GM12878 (cell line): ENCODE measurements at regions not wholly inside any gene's neighbourhood (a gene's known extent, or its start where the extent isn't known, plus 50 kb on each side); places are given as distances from the start of the nearest gene placed in this dataset.

Source experiments
- ATAC-seq: fragments of 200-7000 bp; cut with Tn5 transposase; 3 replicates; pipeline ENCODE4 v1.9.1; 2020; ENCODE audit warnings: mild to moderate bottlenecking, moderate library complexity
- BruUV-seq: library from RNA; stranded (reverse); fragments of 400-500 nt; replicated peaks from 2 replicates; lab custom pipeline; 2021; lab: Mats Ljungman, UMichigan
- CTCF ChIA-PET: fragments of 300-600 bp; sonication (Branson Sonifier 250); formaldehyde crosslinking; extraction: SDS; loops from one replicate; lab custom pipeline; 2021; ENCODE audit warnings: inconsistent platforms; lab: Yijun Ruan, JAX
- POLR2A ChIA-PET: fragments of 350-600 bp; formaldehyde crosslinking; extraction: SDS; loops from one replicate; lab custom pipeline; 2021; ENCODE audit warnings: inconsistent platforms; lab: Charles Lee
- RAD21 ChIA-PET: fragments of 300-600 bp; sonication (Branson Sonifier 250); formaldehyde crosslinking; loops from one replicate; lab custom pipeline; 2023; ENCODE audit warnings: antibody characterized with exemption; ENCODE audit not compliant: unreplicated experiment; lab: Charles Lee
- SMC1A ChIA-PET: fragments of 300-600 bp; sonication (Branson Sonifier 250); formaldehyde crosslinking; loops from one replicate; lab custom pipeline; 2023; ENCODE audit not compliant: unreplicated experiment, uncharacterized antibody; lab: Charles Lee
- DNase-seq: peaks from one replicate; pipeline ENCODE4 v3.0.0-alpha.2; 2011; ENCODE audit warnings: low read depth, low spot score
- FAIRE-seq: peaks from 3 replicates; lab custom pipeline; 2011; peaks lifted over from hg19 to GRCh38; lab: Jason Lieb, UNC
- H2AFZ ChIP-seq: 2 replicates; pipeline ENCODE4 v1.6.0; 2011; ENCODE audit warnings: low read depth, low read length, control low read depth; ENCODE audit not compliant: control insufficient read depth
- H3K27ac ChIP-seq: 2 replicates; pipeline ENCODE4 v1.5.1; 2011; ENCODE audit warnings: control low read depth; ENCODE audit not compliant: control insufficient read depth, insufficient read depth
- H3K27me3 ChIP-seq, 2 experiments: replicated peaks in 1 of 2; 2 replicates each; pipeline versions ENCODE4 v1.6.0 to v1.6.1; 2011; ENCODE audit warnings: low read length in 1 of 2; ENCODE audit not compliant: control insufficient read depth in 2 of 2, insufficient read depth in 2 of 2
- H3K36me3 ChIP-seq, 2 experiments: 2 replicates each; pipeline ENCODE4 v1.5.1; 2011; ENCODE audit warnings: low read length in 1 of 2; ENCODE audit not compliant: control insufficient read depth in 2 of 2, insufficient read depth in 2 of 2
- H3K4me1 ChIP-seq: 2 replicates; pipeline ENCODE4 v1.6.1; 2011; ENCODE audit warnings: mild to moderate bottlenecking, low read length, moderate library complexity, mixed read lengths; ENCODE audit not compliant: control insufficient read depth, insufficient read depth
- H3K4me2 ChIP-seq: 2 replicates; pipeline ENCODE4 v1.6.0; 2011; ENCODE audit warnings: control low read depth; ENCODE audit not compliant: control insufficient read depth, insufficient read depth
- H3K4me3 ChIP-seq: fragments of 200-600 bp; sonication (generic); 2 replicates; pipeline ENCODE4 v1.5.1; 2016
- H3K79me2 ChIP-seq: 2 replicates; pipeline ENCODE4 v1.6.0; 2011; ENCODE audit warnings: low read length; ENCODE audit not compliant: control insufficient read depth, insufficient read depth
- H3K9ac ChIP-seq: 2 replicates; pipeline ENCODE4 v1.8.0; 2011; ENCODE audit warnings: low read length, control low read depth, mixed read lengths; ENCODE audit not compliant: control insufficient read depth, insufficient read depth
- H3K9me3 ChIP-seq: replicated peaks from 3 replicates; pipeline ENCODE4 v1.5.1; 2011; ENCODE audit warnings: mild to moderate bottlenecking, low read length; ENCODE audit not compliant: control insufficient read depth, insufficient read depth
- H4K20me1 ChIP-seq: 2 replicates; pipeline ENCODE4 v1.6.0; 2011; ENCODE audit not compliant: control insufficient read depth, insufficient read depth
- CHD4 ChIP-seq: fragments of 200-600 bp; sonication (generic); IDR thresholded peaks from 2 replicates; pipeline ENCODE4 v1.6.1; 2016; ENCODE audit warnings: mild to moderate bottlenecking
- CTCF ChIP-seq, 3 experiments: IDR thresholded peaks in 2 of 3; conservative IDR thresholded peaks in 1 of 3; 2 replicates each; pipeline ENCODE4 v1.5.1; 2011; ENCODE audit warnings: low read depth in 3 of 3, low read length in 3 of 3, mild to moderate bottlenecking in 3 of 3, control low read depth in 2 of 3, moderate library complexity in 2 of 3, inconsistent platforms in 1 of 3, mixed read lengths in 1 of 3; ENCODE audit not compliant: control insufficient read depth in 2 of 3, insufficient read depth in 1 of 3; ENCODE audit errors: extremely low read depth in 1 of 3
- HDAC6 ChIP-seq: fragments of 200-600 bp; sonication (generic); IDR thresholded peaks from one replicate; pipeline ENCODE4 v1.8.0; 2017; ENCODE audit warnings: antibody characterized with exemption; ENCODE audit not compliant: unreplicated experiment
- JUNB ChIP-seq: IDR thresholded peaks from 2 replicates; pipeline ENCODE4 v1.6.1; 2016; ENCODE audit warnings: antibody characterized with exemption, mild to moderate bottlenecking
- MYB ChIP-seq: fragments of 150-350 bp; IDR thresholded peaks from 2 replicates; pipeline ENCODE4 v1.6.1; 2014; ENCODE audit warnings: mild to moderate bottlenecking, low read depth, low read length, borderline replicate concordance
- MYC ChIP-seq: IDR thresholded peaks from 2 replicates; pipeline ENCODE4 v1.6.1; 2011; ENCODE audit warnings: mild to moderate bottlenecking, low read length, moderate library complexity, inconsistent platforms; ENCODE audit not compliant: insufficient read depth, insufficient replicate concordance, insufficient read length, severe bottlenecking
- POLR2A ChIP-seq: IDR thresholded peaks from 2 replicates; pipeline ENCODE4 v1.6.1; 2011; ENCODE audit warnings: low read depth, mild to moderate bottlenecking, low read length
- POLR2AphosphoS2 ChIP-seq: IDR thresholded peaks from 2 replicates; pipeline ENCODE4 v1.6.1; 2011; ENCODE audit warnings: low read depth, mild to moderate bottlenecking, low read length, improper control_type of control experiment, moderate library complexity
- SPI1 ChIP-seq: IDR thresholded peaks from 2 replicates; pipeline ENCODE4 v1.6.1; 2011; ENCODE audit warnings: low read depth, mild to moderate bottlenecking, low read length, moderate library complexity, borderline replicate concordance; ENCODE audit not compliant: insufficient read depth
- SREBF2 ChIP-seq: IDR thresholded peaks from 2 replicates; pipeline ENCODE4 v1.6.1; 2012; ENCODE audit warnings: mild to moderate bottlenecking, low read length
- STAT1 ChIP-seq: fragments of 450-650 bp; conservative IDR thresholded peaks from 2 replicates; pipeline ENCODE4 v1.6.1; 2014; ENCODE audit warnings: antibody characterized with exemption, mild to moderate bottlenecking
- WGBS: methylation state at CpG from one replicate; pipeline ENCODE4 v1.1.6; 2016; ENCODE audit warnings: low lambda C conversion rate; ENCODE audit not compliant: insufficient replicate concordance, insufficient coverage; ENCODE audit errors: missing lambda C conversion rate; 5-methylcytosine and 5-hydroxymethylcytosine counted together
- in situ Hi-C: fragments of 300-500 bp; cut with MboI; formaldehyde crosslinking; loops from 9 replicates; pipeline ENCODE4 v1.14.3; 2018; ENCODE audit warnings: mixed read lengths
- intact Hi-C: fragments of 100-400 bp; cut with micrococcal nuclease; formaldehyde crosslinking; loops from one replicate; pipeline ENCODE4 v1.14.2; 2022; ENCODE audit not compliant: unreplicated experiment

- no peak for DNase-seq
- ATAC-seq, result no peak
- ChIA-PET SMC1A (no interaction called here), POLR2A (no interaction called here), CTCF (no interaction called here), RAD21 (no interaction called here)
- Histone ChIP-seq H3K27me3 (no peaks in the 10 kb centered on the region), H3K27ac (no peak overlapping the region), H3K4me1 (no peaks in the 10 kb centered on the region), H3K79me2 (no peaks in the 10 kb centered on the region), H3K36me3 (no peaks in the 10 kb centered on the region), H3K4me3 (no peak overlapping the region), H2AFZ (no peak overlapping the region), H4K20me1 (no peaks in the 10 kb centered on the region), H3K9me3 (no peaks in the 10 kb centered on the region), H3K4me2 (no peak overlapping the region), H3K9ac (no peak overlapping the region)
- in situ Hi-C loops, result no loop called here
- intact Hi-C loops, result no loop called here
- no peak for FAIRE-seq
- no peak for TF ChIP-seq CTCF (IDR thresholded peaks at IDR 0.05 in 2 of 3, conservative IDR thresholded peaks at IDR 0.05 in 1 of 3; ENCODE audit: control insufficient read depth in 2 of 3, extremely low read depth in 1 of 3, insufficient read depth in 1 of 3, low read depth in 3 of 3, low read length in 3 of 3)
- no peak for TF ChIP-seq POLR2A
- no peak for TF ChIP-seq STAT1
- no peak for TF ChIP-seq SREBF2
- no peak for TF ChIP-seq HDAC6
- no peak for TF ChIP-seq CHD4
- TF ChIP-seq JUNB, result no peak
- TF ChIP-seq MYB, result no peak
- TF ChIP-seq POLR2AphosphoS2, result no peak
- no peak for TF ChIP-seq MYC
- TF ChIP-seq SPI1, result no peak
- no TSS peak for BruUV-seq
- 42% methylated on average over 17 of the region's 17 CpGs for WGBS
Observed at GRCh38 chr7:152910545-152911225, 151.1 kb downstream of the ACTR3B start.
